Heart left ventricle (tissue), 13 donors: ENCODE measurements at regions not wholly inside any gene's neighbourhood (a gene's known extent, or its start where the extent isn't known, plus 50 kb on each side); places are given as distances from the start of the nearest gene placed in this dataset.

Source experiments
- CTCF ChIP-seq, 12 donors: fragments of 200-600 bp; sonication (generic) in 4 of 12; IDR thresholded peaks; one replicate each; pipeline versions ENCODE4 v1.5.0 to v1.8.0; 2018 to 2022; ENCODE audit warnings: antibody characterized with exemption in 12 of 12, mild to moderate bottlenecking in 5 of 12
- POLR2A ChIP-seq, 2 donors: fragments of 450-650 bp; IDR thresholded peaks; one replicate each; pipeline ENCODE4 v1.6.1; 2017; ENCODE audit warnings: antibody characterized with exemption in 2 of 2, mild to moderate bottlenecking in 2 of 2, moderate library complexity in 2 of 2
- donor health status: ischemic (EF 13 %, LVEDD 7.1; RV severe dilation, severe dysfunction).
- donor health status: DM: no; HTN: yes; CAD: no.
- donor health status: DM: no; HTN: no; CAD: no.
- donor health status: ischemic (EF 25% LVEDD 6.9; RV normal size, moderate dysfunction).
- donor health status: ischemic (EF 25% LVEDD 5.7; RV mildly dilated, moderate dysfunction).
- donor health status: ischemic (EF 35%, LVEDD 5.7; RV mildly dilated, moderate dysfunction).
- donor health status: nonischemic (EF 11% LVEDD 7.7; RV severe dilation, severe dysfunction).
- donor health status: DM: yes; HTN: yes; CAD: no.
- donor health status: PGD.
- donor health status: ischemic (EF 29% LVEDD 5.4; RV normal size, mild dysfunction).
- donor health status: nonischemic (EF 23%, LVEDD 6.1; RV moderate dilation, normal function).

GRCh38 chr18:75844146-75844545 lies 416.6 kb upstream of the SMIM21 start:
- TF ChIP-seq CTCF (IDR thresholded peaks at IDR 0.05): no peak
- no peak for TF ChIP-seq POLR2A (IDR thresholded peaks at IDR 0.05)
